GM18498 (cell line): ENCODE measurements at regions not wholly inside any gene's neighbourhood (a gene's known extent, or its start where the extent isn't known, plus 50 kb on each side); places are given as distances from the start of the nearest gene placed in this dataset.

Experiments used
- ATAC-seq: cut with Tn5 transposase; IDR thresholded peaks from one replicate; pipeline ENCODE4 v1.9.1; 2021; ENCODE audit warnings: mild to moderate bottlenecking, moderate library complexity; ENCODE audit not compliant: unreplicated experiment

DNA sequence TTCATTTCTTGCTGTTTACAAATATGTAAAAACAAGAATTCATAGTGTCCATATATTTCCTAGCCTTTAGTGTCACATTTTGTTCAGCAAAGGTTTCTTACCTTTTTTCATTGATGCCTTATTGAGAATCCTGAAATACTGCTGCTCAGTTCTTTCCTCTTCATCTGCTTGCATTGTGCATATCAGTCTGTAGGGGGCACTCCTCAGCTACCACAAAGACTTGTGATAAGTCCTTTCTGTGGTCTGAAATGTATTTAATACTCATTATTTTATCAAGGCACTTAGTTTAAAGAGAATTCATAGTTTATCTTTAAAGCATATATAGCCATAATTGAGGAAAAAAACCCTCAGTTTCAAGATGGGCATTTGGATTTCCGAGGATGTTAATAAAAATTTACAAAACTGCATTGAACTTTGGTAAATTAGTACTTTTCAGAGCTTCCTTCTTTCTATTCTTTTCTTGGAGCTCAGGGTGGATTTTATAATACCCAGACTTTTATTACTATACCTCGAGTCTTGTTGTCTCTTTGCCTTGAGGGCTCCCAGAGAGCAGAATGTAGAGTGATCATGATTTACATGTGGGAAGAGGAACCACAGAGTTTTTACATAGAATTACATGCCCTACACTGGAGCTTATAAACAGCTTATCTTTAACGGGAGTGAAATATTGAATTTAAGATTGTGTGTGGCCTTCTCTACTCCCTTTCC is 570.1 kb downstream of the PLCL1 start:
- ATAC-seq = no peak

DNA sequence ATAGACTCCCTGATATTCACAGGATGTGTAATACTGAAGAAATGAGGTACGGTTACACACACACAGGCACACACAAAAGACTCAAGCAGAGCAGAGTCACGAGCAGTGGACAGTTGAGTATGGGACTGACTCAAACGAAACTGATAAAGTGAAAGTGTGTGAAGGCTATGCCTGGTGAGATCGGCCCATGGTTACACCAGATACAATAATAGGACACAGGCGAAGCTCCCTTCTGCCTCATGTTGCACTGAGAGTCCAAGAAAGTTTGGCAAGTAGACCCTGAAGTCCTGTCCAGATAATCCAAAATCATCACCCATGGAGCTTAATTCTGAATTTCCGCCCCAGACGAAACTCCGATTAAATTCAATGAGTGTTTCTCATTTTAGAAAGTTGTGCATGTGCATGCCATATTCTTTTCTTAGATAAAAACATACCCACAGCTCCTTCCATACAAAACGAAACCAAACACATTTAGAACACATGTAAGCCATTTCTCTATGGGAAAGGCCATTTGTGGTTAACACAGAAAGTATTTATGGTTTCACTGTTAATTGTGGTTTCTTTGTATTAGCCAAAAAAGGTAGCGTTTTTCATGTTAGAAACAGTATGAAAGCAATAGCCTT is 567.6 kb downstream of the PLCL1 start:
- peak; percentile 95 for ATAC-seq

DNA sequence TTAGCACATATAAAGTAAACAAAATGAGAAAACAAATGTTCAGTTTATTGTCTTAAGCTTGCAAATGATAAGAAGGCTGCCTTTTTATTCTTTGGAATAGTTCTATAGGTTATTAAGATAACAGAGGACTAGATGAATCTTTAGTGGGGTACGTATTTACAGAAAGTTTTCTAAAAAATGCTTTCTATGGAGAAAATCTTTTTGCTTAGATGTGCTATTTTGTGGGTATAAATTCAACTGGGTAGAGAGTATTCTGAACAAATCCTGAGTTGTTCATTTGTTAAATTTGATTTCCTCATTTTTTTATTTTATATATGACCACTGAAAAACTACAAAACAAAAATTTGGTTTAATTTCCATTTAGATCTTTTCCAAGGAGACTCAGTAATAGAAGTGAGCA is 566.9 kb downstream of the PLCL1 start:
- ATAC-seq = no peak

DNA sequence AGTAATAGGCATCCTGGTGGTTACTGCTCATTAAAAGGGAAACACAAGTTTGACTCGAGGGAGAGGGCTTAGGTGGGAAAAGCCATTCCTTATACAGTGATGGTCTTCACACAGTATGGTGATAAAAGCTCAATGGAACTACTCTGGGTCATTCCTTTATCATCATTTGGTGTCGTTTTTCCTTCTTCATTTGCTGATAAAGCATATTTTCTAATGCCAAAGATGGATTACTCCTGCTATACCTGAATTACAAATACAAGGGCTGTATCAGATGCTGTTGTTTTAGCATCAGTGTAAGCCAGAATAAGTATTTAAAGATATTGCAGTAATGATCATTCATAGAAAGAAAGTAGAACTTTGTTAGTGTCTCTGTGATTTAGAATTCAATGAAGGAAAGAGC is 563.7 kb downstream of the PLCL1 start:
- no peak for ATAC-seq

DNA sequence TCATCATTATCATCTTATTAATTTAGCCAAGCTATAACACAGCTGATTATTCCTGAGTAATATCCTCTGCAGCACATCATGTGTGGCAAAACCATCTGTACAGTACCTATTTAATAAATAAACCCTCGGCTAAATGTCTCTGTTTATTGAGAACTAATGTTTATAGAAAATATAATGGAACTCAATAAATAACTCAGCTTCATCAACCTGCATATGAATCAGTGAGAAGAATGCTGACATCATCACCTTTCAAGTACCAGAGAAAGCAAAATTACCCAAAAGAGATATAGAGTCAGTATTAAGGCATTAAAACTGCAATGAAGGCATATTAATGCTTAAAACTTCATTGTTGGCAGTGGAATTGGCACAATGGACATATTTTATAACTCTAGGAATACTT is 558.3 kb downstream of the PLCL1 start:
- ATAC-seq = no peak

DNA sequence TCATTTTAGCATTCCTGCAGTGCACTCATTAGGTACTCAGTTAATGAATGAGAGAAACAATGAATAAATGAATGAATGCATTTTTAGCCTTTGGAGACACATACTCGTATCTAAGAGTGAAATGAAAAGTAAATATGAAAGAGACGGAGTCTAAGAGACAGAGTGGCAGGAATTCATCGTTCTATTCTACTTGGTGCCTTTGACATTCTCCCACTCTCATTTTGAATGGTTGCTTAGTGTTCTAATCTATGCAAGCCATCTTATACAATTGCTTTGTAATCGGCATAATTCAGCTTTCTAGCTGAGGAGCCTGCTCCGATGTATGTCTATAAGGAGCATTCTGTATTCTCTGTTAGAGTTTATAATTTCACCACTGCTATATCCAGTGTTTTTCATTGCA is 554.9 kb downstream of the PLCL1 start:
- no peak for ATAC-seq

DNA sequence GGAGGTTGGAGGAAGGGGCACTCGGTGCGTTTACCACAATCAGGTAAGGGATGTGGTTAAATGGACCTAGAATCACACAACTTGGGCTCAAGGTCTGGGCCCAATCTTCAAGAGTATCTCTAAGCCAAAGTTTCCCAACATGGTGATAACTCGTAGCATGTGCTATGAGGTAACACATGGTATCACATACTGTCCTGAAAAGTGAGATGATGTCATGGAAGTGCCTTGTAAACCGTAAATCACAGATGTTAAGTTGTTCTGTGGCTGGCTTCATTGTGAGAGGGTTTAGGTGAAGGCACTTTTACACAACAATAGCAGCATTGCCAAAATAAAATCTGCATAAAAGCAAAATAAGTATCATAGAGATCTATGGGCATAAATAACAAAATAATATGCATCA is 551.8 kb downstream of the PLCL1 start:
- no peak for ATAC-seq

DNA sequence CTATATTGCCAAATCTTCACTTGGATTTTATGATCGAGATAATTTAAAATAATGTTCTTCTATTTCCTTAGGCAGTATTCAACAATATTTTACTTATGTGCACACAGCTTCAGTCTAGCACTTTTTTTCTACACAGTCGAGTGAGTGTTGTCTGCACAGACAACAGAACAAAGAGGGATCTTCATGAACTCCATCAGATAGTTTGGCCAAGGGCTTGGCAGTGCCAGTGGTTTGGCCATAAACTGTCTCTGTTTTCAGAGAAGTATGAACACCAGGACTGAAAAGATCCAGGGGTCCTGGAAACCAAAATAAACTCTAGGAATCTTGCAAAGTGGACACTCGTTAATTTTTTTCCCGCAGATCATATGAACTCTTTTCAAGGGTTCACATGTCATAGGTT is 547.3 kb downstream of the PLCL1 start:
- ATAC-seq = no peak

DNA sequence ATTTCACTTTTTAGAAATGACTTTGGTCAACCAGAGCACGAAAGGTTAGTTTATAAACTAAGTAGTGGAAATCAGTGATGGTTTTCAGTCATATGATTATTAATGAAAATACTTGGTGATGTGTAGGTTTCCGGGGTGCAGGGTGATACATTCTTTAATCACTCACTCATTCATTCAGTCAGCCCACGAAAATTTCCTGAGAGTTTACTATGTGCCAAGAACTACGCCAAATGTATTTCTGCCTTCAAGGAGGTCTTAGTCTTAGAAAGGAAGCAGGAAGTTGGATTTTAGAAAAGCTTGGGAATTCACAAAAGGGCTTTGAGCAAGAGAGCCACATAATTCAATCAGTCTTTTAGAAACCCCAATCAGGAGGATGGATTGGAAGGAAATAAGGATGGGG is 543.6 kb downstream of the PLCL1 start:
- ATAC-seq = no peak

DNA sequence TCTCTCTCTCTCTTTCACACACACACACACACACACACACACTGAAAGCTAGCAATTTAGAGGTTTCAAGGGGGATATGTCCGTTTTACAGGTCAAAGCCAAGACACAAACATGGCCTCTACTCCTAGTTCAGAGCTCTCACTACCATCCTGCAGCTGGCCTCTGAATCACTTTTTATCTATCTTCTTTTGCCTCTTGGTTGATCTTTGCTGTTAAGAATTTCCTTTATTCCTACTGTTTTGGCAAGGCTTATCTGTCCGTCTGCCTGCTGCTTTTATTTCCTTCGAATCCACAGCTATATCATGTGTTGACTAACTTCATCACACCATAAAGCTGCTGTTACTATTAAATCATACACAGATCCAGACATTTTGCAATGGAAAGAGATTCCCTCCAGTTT is 543.0 kb downstream of the PLCL1 start:
- no peak for ATAC-seq

DNA sequence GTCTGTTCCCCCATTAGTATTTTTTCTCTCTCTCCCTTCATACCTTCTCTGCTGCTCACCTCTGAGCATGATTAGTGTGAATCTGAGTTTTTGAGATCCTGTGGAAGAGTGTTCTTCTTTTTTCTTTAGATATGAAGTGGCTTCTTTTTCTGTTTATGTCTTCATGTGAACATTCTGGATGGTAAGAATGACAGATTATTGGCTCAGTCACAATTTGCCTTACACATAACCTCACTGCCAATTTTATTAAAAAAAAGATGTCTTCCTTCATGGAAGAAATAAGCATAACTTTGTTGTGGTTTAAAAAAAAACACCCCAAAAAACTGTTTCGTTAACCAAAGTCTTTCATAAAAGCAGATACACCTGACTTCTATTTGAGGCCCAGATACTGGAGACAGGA is 539.1 kb downstream of the PLCL1 start:
- ATAC-seq = no peak

DNA sequence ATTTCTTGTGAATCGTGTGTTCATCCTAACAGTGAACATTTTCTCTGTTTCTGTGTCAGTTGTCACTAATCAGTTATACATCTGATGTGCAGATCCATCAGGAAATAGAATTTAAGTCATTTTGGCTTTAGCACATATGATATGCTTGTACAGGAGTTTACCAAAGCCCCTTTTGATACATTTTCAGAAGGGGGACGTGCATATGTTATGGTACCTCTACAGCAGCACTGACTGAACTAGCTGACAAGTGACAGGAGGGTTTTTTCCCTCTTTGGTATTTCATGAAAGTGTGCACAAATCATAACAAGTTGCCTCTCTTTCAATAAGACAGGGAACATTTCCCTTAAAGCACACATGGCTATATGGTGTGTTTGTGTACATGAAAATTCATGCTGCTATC is 536.5 kb downstream of the PLCL1 start:
- no peak for ATAC-seq

DNA sequence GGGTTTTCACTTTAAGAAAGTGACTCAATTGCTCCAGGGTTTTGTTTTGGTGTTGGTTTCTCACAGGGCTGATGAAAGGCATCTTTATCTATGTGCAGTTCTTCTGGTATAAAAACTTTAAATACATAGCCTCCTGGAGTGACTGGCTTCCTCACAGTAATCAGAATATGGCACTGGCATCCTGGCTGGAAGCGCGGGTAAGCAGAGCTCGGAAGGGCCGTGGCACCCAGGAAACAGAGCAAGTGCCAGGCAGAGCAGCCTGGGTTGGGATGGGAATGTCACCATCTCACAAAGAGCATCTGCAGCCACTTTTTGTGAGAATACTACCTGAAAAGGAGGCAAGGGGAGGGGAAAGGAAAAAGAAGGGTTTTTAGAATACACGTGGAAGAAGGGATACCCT is 534.7 kb downstream of the PLCL1 start:
- ATAC-seq = no peak

DNA sequence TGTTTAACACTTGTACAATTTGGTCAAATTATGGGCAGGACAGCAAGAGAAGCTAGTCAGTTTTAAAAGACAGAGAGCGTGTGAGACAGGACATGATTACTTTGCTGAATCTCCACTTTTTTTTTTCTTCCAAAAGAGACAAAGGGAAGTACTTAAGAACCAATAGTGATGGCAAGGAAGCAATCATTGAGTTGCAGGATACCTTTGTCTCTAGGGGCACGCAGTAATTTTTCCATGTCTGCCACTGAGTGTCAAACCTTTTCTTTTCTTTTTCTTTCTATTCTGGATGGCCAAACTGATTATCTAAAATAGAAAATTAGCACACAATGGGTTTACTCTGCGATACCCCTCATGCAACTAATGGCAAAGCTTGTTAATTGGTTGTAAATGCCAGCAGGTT is 533.0 kb downstream of the PLCL1 start:
- no peak for ATAC-seq

DNA sequence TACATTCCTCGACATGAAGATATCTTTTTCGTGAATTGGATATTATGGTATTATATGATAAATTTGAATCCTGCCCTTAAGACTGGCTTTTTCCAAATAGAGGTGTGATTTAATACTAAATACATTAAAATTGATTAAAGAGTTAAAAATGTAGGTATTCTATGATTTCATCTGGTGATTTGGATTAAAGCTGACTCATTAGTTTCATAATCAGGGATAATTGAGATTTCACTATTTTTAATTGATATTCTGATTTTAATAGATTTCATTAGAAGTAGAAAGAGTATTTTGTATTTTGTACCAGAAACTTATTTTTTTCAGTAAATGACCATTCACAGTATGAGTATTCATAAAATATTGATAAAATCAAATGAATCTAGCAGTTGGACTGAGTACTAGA is 524.1 kb downstream of the PLCL1 start:
- no peak for ATAC-seq

DNA sequence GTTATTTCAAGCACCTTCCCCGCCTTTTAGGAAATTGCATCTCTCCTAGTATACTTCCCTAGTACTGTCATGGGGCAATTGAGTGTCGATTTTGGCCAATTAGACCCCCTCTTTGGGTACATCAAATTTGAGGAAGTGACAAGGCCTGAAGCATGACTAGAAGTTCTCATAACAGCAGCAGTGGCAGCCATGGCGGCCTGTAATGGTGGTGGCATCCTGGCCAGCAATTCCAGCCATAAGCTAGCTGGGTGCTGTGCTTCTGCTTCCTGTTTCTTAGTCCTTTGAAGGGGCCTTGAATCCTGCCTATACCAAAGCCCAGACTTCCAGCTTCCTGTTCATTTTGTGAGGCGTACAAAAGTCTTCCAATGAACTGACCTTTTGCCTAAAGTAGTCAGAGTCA is 523.1 kb downstream of the PLCL1 start:
- no peak for ATAC-seq

DNA sequence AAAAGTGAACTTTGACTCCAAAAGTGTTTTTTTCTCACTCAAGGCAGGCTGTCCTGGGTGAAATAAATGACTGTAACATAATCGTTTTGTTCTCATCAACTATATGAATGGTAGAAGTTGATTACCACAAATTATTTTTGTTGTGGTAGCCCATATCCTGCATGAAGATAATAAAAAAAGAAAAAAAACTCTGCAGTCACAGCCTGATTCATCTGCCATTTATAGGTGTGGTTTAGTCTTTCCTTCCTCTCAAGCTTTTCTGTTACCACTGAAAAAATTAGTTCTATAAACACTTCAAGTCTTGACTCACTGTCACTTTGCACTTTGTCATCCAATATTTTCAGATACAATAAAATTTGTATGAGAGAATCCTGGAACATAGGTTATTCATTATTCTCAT is 522.0 kb downstream of the PLCL1 start:
- no peak for ATAC-seq

DNA sequence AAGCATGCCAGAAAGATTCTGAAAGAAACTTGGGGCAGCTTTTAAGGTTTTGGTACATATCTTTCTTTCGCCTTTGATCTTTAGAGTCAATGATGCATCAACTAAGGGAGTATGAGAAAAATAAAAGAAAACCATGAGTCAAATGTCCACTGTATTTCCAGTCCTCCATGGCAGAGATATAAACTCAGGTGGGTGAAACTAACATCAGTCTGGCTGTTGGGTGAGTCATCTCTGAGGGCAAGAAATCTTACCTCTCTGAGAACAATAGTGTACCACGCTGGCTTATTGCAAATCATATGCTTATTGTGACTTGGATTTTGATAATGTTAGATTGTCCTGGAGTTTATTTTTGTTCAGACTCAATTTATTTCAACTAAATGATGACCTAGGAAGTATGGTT is 521.0 kb downstream of the PLCL1 start:
- no peak for ATAC-seq

DNA sequence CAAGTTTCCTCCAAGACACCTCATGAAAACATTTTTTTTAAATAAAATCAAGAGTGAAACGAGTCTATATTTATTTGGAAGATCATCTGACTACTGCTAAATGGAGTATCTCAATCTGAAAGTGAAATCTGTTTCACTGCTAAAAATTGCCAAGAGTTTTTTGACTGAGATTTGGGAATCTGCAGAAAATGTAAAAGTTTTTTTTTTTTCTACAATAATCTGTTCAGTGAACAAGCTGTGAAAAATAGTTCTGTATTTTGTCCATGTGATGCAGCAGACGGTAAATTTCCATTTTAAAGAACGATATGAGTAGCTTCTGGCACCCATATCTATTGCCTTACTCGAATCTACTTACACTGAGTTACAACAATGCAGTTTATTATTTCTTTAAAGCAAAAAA is 519.7 kb downstream of the PLCL1 start:
- no peak for ATAC-seq

DNA sequence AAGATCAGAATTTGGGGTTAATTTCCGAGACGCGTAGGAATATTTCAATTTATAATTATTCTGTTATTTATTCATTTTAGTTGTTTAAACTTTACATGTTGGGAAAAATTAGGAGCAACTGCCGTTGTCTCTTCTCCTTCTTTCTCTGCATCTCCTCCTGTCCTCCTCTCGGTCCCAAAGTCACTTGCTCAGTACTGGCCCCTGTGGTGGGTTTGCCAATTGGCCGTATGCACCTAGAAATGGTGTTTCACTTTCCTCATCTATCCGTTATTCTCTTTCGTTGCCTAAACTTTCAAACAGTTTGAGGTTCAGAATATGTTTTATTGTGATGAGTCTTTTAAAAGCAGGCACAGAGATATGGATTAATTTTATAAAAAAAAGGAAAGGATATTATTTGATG is 517.9 kb downstream of the PLCL1 start:
- ATAC-seq = no peak

DNA sequence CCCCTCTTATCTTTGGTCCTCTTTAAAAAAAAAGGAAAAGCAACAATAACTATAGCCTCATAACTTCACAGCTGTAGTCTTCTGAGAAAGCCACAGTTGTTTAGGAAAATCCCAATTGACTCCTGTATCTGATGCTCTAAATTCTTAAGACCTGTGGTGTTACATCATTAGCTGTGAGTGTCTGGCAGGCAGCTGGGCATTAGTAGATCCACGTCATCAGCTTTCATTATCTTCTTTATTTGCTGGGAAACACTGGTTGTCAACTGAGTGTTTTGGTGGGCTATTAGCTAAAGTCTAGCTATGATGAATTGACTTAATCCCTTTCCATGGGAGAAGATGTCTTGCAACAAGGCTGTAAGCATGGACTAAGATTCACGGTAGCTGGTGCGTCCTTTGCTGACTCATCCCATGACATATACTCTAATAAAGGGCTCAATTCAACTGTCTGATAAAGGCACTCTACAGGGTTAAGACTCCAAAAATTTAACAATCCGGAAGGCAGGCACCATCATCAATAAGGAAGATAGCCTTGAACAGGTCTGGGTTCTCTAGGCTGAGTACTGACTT is 517.2 kb downstream of the PLCL1 start:
- no peak for ATAC-seq

DNA sequence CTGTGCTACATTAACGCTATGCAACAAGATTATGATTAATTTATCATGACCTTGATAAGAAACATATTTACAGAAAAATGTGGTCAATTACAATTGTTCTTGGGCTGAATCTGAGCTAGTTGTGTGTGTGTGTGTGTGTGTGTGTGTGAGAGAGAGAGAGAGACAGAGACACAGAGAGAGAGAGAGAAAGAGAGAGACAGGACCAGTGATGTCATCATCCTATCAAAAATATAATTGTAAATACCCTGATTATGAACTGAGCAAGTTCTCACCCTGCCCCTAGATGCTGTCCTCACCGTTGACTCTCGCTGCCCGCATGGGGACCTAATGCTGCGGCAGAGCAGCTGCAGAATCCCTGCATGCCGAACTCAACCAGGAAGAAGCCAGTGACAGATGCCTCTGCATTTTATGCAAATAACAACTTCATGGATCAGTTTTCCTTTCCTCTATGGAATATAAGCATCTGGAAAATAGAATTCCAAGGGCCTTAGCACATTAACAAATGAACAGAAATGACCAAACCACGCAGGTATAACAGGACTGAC is 512.5 kb downstream of the PLCL1 start:
- ATAC-seq = no peak
